Renal cortex interstitium (tissue), 11 donors: ENCODE measurements at regions not wholly inside any gene's neighbourhood (a gene's known extent, or its start where the extent isn't known, plus 50 kb on each side); places are given as distances from the start of the nearest gene placed in this dataset.

ENCODE experiments used
- DNase-seq, 11 donors: peaks; one replicate each; pipeline ENCODE4 v3.0.0-alpha.2; 2013; ENCODE audit warnings: low read depth in 9 of 11, low spot score in 4 of 11; ENCODE audit errors: extremely low read depth in 1 of 11

DNA sequence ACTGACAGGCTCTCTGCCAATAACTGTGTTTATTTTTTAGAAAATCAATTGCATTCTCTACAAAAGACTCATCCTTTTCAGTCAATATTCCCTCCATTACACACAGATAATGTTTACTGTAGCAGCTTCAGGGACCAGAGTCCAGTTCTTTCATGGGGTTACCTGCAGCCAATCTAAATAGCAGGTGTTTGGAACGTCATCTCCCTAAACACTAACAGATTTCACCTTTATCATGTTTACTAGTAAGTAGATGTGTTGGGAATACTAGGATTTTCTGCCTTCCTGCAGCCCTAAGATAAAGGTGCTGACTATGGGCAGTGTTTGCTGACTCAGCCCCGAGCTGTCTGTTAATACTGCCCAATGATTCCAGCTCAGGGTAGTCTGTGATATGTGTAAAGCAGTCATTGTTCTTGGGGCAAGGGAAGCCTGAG is 447.0 kb downstream of the KIF4B start:
- DNase-seq = no peak

GRCh38 chr5:155461304-155461703 is 447.7 kb downstream of the KIF4B start:
- DNase-seq = no peak

DNA sequence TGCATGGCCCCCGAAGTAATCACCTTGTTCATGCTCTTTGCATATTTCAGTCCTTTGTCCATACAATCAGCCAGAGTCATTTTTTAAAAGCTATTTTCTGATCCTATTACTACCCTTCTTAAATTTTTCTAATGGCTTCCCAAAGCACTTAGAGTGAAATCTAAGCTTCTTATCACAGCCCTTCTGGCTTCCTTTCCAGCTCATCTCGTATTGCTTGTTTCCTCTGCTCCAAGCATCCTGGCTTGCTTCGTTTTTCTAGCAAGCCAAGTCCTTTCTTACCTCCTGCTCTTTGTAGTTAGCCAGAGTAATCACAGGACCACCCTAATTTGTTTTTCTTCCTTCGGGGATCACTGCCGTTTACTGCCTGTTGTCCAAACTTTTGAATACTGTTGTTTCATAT is 453.3 kb downstream of the KIF4B start:
- DNase-seq = no peak

GRCh38 chr5:155471027-155471426 is 457.5 kb downstream of the KIF4B start:
- no peak for DNase-seq

GRCh38 chr5:155472780-155473179 is 459.2 kb downstream of the KIF4B start:
- DNase-seq = no peak

DNA sequence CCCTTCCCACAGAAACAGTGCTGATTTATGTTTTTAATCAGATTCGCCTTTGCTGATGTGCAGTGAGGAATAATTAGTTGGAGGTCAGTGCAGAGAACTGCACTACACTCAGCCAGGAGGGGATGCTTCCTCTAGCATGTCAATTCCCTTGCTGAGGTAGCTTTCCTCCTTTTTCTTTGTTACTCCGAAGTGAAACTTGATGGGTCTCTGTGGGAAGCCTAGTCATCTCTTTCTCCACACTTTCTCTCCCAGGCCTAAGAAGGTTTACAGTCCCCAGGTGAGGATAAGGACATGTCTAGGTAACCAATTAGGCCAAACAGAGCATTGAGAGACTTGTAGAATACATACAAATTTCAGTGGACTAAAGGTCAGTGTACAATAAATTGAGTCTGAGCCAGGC is 461.8 kb downstream of the KIF4B start:
- no peak for DNase-seq

- DNase-seq = peak in 2 of 11 donors; percentile 15 to 18
These were observed 467.2 kb downstream of the KIF4B start for GRCh38 chr5:155480731-155481131.

DNA sequence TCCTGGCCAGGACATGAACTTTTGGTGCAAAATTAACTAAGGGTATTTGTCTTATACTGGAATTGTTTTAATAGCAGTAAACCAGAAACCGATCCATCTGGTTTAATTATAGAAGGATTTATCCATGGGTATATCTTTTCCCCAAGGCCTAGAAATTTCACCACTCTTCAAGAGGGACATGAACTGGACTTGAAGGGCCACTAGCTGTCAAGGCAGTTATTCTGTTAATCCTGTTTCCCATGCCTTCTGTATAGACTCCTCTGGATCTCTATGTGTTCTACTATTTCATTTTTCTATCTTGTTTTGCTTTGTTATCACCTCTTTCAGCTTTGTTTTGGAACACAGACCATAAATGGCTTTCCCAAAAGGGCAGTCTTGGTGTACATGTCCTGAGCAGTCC is 467.6 kb downstream of the KIF4B start:
- DNase-seq = no peak

- no peak for DNase-seq
These were observed 468.9 kb downstream of the KIF4B start for GRCh38 chr5:155482428-155482827.

GRCh38 chr5:155485386-155485785 is 471.8 kb downstream of the KIF4B start:
- DNase-seq = no peak

DNA sequence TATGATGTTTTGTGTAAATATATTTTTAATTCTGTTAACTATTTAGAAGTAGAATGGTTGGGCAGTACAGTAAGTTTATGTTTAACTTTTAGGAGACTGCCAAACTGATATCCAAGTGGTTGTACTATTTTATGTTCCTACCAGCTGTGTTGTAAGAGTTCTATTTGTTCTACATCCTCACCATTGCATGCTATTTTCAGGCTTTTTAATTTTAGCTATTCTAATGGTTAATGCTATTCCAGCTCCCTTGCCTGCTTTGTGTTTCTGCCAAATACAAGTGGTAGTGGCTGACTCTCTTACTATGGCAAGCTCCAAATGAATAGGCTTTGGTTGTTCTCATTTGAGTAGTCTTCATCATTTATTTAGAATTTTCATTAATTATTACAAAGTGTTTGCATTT is 476.4 kb downstream of the KIF4B start:
- no peak for DNase-seq

DNA sequence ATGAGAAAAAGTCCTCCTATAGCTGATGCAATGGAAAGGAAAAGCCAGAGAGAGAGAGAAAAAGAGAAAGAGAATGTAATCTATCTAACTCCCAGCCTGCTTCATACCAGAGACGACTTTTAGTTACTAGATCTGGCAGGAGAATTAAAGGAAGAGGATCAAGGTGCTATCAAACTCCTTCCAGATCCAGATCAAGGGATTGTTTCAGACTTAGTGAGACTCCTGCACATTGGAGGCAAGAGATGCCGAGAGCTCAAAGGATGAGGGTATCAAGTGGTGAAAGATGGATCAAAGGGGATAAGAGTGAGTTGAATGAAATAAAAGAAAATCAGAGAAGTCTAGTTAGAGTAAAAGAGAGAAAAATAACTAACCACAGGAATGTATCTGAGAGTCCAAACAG is 478.6 kb downstream of the KIF4B start:
- no peak for DNase-seq

DNA sequence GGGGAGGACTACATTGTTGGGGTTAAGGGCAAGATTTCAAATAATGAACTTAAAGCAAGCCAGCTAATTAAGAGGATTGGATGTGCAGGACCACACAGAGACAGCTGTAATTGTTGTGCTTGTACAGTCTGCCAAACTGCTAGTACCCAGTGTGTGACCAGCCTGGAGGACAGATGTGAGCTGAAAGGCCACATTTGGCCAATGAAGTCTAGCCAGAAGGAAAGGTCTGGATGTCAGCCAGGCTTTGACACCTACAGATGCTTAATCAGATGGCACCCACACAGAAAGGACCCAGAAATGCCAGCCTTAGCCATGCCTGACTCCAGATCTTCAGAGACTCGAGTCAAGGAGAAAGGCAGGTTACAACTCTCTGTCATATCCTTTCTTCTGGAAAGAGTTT is 491.1 kb downstream of the KIF4B start:
- no peak for DNase-seq

DNA sequence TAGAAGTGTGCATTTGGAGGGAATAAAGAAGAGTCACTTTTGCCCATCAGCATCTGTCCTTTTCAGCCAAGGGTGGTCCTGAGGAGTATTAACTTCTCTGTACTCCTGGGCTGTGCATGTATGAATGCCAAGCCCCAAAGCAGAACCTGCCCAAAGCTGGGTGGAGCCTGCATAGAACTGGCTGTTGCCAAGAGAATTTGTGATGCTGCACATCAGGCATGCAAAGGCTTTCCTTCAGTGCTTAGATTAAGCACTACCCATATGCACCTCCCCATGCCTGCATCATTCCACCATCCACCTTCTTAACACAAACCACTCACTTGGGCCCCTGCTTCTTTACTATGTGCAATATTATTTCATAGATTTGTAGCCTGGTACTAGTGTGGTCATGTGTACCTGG is 493.8 kb downstream of the KIF4B start:
- DNase-seq = no peak

DNA sequence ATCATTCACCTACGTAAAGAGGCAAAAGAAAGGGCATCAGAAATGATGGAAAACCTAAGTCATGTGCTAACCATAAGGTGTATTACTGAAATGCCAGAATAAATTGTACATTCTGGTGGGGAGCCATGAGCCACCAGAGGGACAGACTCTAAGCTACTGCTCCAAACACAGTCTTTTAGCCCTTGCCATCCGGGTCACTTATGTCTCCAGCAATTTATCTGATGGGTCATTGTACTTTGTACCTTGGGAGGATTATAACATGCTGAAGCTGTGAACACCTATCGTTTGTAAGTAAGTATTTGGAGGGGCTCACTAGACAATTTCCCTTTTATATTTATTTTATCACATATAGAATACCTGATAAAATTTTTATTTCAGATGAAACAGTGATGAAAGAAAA is 495.1 kb downstream of the KIF4B start:
- no peak for DNase-seq

DNA sequence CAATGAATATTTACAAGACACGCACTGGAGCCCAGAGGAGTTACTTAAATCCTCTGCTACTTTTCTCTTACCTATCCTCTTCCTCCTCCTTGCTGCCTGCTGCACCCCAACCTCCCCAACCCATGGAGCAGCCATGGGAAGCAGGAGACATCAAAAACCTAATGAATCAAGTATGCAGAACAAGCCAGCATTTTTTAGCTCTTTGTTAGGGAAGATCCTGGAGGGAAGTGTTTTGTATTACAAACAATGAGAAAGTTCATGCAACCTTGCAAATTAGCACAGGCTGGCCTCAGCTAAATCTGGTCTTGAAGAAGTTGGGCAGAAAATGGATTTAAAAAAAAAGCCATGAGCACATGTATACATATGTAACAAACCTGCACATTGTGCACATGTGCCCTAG is 498.8 kb downstream of the KIF4B start:
- DNase-seq = no peak

GRCh38 chr5:155514105-155514563 is 500.6 kb downstream of the KIF4B start:
- no peak for DNase-seq

- no peak for DNase-seq
These were observed 509.0 kb downstream of the KIF4B start for GRCh38 chr5:155522540-155522939.

DNA sequence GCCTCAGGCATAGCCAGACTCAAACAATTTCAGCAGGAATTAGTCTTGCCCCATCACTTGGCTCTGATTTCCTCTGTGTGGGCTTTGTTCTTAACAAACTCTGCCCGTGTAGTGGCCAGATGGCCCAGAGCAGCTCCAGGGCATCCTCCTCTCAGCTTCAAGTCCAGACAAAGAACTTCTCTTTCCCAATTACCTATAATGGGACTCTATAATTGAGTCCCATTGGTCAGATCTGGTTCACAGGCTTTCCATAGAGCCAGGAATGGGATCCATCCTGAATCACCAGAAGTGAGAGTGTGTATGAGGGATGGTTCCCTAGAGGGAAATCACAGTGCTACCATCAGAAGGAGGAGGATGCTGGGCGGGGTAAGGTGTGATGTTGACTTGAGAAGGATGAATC is 515.8 kb downstream of the KIF4B start:
- no peak for DNase-seq

- DNase-seq = no peak
These were observed 516.5 kb downstream of the KIF4B start for GRCh38 chr5:155530046-155530445.

- no peak for DNase-seq
These were observed 519.2 kb downstream of the KIF4B start for GRCh38 chr5:155532621-155533311.
